NCI-H187 (cell line): ENCODE measurements at regions not wholly inside any gene's neighbourhood (a gene's known extent, or its start where the extent isn't known, plus 50 kb on each side); places are given as distances from the start of the nearest gene placed in this dataset.

Experiments used
- DNase-seq, 2 experiments: peaks; one replicate each; lab custom pipeline; 2025; lab: John Stamatoyannopoulos, UW

- no peak for DNase-seq
Observed at GRCh38 chr13:74966275-74966674, 515.7 kb downstream of the TBC1D4 start.

- DNase-seq: no peak
Observed at GRCh38 chr13:74945637-74946036, 536.3 kb downstream of the TBC1D4 start.

GRCh38 chr13:74931698-74932433, 550.1 kb downstream of the TBC1D4 start:
- DNase-seq: no peak

- DNase-seq: no peak
Observed at GRCh38 chr13:74930402-74931165, 551.4 kb downstream of the TBC1D4 start.

GRCh38 chr13:74929436-74929835, 552.5 kb downstream of the TBC1D4 start:
- DNase-seq: no peak

GRCh38 chr13:74927823-74928222, 554.1 kb downstream of the TBC1D4 start:
- DNase-seq: no peak

GRCh38 chr13:74922963-74923362, 559.0 kb downstream of the TBC1D4 start:
- DNase-seq: no peak

GRCh38 chr13:74921326-74921725, 560.6 kb downstream of the TBC1D4 start:
- no peak for DNase-seq

- no peak for DNase-seq
Observed at GRCh38 chr13:74920920-74921319, 561.0 kb downstream of the TBC1D4 start.

- DNase-seq: no peak
Observed at GRCh38 chr13:74920361-74920760, 561.6 kb downstream of the TBC1D4 start.

GRCh38 chr13:74919914-74920313, 562.1 kb downstream of the TBC1D4 start:
- no peak for DNase-seq

GRCh38 chr13:74912898-74913297, 569.1 kb downstream of the TBC1D4 start:
- DNase-seq: no peak

GRCh38 chr13:74910415-74910814, 571.6 kb downstream of the TBC1D4 start:
- no peak for DNase-seq

GRCh38 chr13:74907788-74908187, 574.2 kb downstream of the TBC1D4 start:
- no peak for DNase-seq

GRCh38 chr13:74904556-74904955, 577.4 kb downstream of the TBC1D4 start:
- DNase-seq: no peak

GRCh38 chr13:74895042-74895796, 586.8 kb downstream of the TBC1D4 start:
- no peak for DNase-seq

- DNase-seq: no peak
Observed at GRCh38 chr13:74892096-74892495, 589.9 kb downstream of the TBC1D4 start.

- no peak for DNase-seq
Observed at GRCh38 chr13:74891610-74892009, 590.4 kb downstream of the TBC1D4 start.

- no peak for DNase-seq
Observed at GRCh38 chr13:74889321-74889720, 592.6 kb downstream of the TBC1D4 start.

GRCh38 chr13:74886502-74886901, 595.5 kb downstream of the TBC1D4 start:
- DNase-seq: no peak

- DNase-seq: no peak
Observed at GRCh38 chr13:74883834-74884233, 598.1 kb downstream of the TBC1D4 start.

- DNase-seq: no peak
Observed at GRCh38 chr13:74871369-74872070, 610.4 kb downstream of the TBC1D4 start.
